MCF 10A (cell line): ENCODE measurements at regions not wholly inside any gene's neighbourhood (a gene's known extent, or its start where the extent isn't known, plus 50 kb on each side); places are given as distances from the start of the nearest gene placed in this dataset.

Experiments
- BruUV-seq: library from RNA; stranded (reverse); fragments of 400-500 nt; replicated peaks from 2 replicates; lab custom pipeline; 2021; lab: Mats Ljungman, UMichigan
- CTCF ChIA-PET: fragments of 300-600 bp; sonication (Branson Sonifier 250); formaldehyde crosslinking; extraction: SDS; loops from one replicate; lab custom pipeline; 2021; ENCODE audit warnings: antibody characterized with exemption, inconsistent platforms; lab: Yijun Ruan, JAX
- POLR2A ChIA-PET: fragments of 300-600, 350-650 bp; sonication (Branson Sonifier 250); formaldehyde crosslinking; extraction: SDS; loops from one replicate; lab custom pipeline; 2020; ENCODE audit warnings: antibody characterized with exemption, inconsistent platforms; lab: Yijun Ruan, JAX
- DNase-seq: peaks from one replicate; pipeline ENCODE4 v3.0.0-alpha.2; 2018; ENCODE audit not compliant: unreplicated experiment
- H3K27ac Mint-ChIP-seq: one replicate; pipeline ENCODE4 v1.8.0; 2022; ENCODE audit warnings: mild to moderate bottlenecking, low read depth, mixed read lengths; ENCODE audit not compliant: unreplicated experiment
- H3K27me3 Mint-ChIP-seq: one replicate; pipeline ENCODE4 v1.8.0; 2022; ENCODE audit warnings: mixed read lengths; ENCODE audit not compliant: insufficient read depth, unreplicated experiment
- H3K36me3 Mint-ChIP-seq: one replicate; pipeline ENCODE4 v1.8.0; 2022; ENCODE audit warnings: mild to moderate bottlenecking, moderate library complexity, mixed read lengths; ENCODE audit not compliant: insufficient read depth, unreplicated experiment
- H3K4me1 Mint-ChIP-seq: one replicate; pipeline ENCODE4 v1.8.0; 2022; ENCODE audit warnings: mixed read lengths; ENCODE audit not compliant: insufficient read depth, unreplicated experiment
- H3K4me3 Mint-ChIP-seq: one replicate; pipeline ENCODE4 v1.8.0; 2022; ENCODE audit warnings: mild to moderate bottlenecking, moderate library complexity, mixed read lengths; ENCODE audit not compliant: unreplicated experiment
- H3K9me3 Mint-ChIP-seq: one replicate; pipeline ENCODE4 v1.8.0; 2022; ENCODE audit warnings: mixed read lengths; ENCODE audit not compliant: unreplicated experiment
- intact Hi-C: fragments of 100-400 bp; cut with micrococcal nuclease; formaldehyde crosslinking; loops from 2 replicates; pipeline ENCODE4 v1.14.1; 2022
- TF ChIP-seq, protein P1 (sequence below): fragments of 200-600 bp; IDR thresholded peaks from one replicate; pipeline ENCODE4 v1.8.0; 2022; ENCODE audit warnings: antibody characterized with exemption, mild to moderate bottlenecking; ENCODE audit not compliant: unreplicated experiment

GRCh38 chr14:55814873-55815272 is 234.9 kb downstream of the KTN1 start:
- no peaks in the 10 kb centered on the region for H3K36me3 Mint-ChIP-seq
- H3K4me3 Mint-ChIP-seq, result no peak overlapping the region
- peaks cover 7% of the 10 kb centered on the region for H3K9me3 Mint-ChIP-seq
- H3K4me1 Mint-ChIP-seq, result peaks cover 12% of the 10 kb centered on the region
- TF ChIP-seq, protein P1, sequence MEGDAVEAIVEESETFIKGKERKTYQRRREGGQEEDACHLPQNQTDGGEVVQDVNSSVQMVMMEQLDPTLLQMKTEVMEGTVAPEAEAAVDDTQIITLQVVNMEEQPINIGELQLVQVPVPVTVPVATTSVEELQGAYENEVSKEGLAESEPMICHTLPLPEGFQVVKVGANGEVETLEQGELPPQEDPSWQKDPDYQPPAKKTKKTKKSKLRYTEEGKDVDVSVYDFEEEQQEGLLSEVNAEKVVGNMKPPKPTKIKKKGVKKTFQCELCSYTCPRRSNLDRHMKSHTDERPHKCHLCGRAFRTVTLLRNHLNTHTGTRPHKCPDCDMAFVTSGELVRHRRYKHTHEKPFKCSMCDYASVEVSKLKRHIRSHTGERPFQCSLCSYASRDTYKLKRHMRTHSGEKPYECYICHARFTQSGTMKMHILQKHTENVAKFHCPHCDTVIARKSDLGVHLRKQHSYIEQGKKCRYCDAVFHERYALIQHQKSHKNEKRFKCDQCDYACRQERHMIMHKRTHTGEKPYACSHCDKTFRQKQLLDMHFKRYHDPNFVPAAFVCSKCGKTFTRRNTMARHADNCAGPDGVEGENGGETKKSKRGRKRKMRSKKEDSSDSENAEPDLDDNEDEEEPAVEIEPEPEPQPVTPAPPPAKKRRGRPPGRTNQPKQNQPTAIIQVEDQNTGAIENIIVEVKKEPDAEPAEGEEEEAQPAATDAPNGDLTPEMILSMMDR, result no peak
- H3K27ac Mint-ChIP-seq, result peak overlapping the region; percentile 64
- no peaks in the 10 kb centered on the region for H3K27me3 Mint-ChIP-seq
- intact Hi-C loops, result no loop called here
- ChIA-PET POLR2A (no interaction called here), CTCF (interaction anchor here (0.6 to 0.9 kb wide), 2 partner anchors 11 to 240 kb away, joined by 3 read pairs; no protein-coding TSS in a partner anchor)
- no peak for DNase-seq
- BruUV-seq, result no TSS peak

DNA sequence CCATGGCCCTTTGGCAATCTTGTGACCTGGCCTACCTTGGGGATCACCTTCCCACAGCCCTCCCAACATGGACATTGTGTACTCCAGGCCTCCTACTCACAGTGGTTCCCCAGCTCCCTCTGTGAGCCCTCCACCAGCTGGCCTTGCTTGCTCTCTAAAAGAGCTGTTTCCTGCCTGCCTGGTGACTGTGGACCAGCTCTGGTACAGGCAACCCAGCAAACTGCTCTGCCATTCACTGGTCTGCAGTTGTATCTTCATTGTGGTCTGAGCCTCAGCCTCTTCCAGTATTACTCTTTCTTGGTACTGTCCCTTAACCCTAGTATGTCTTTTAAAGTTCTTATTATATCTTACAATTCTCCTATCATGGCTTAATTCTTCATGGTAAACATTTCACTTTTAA is 236.2 kb downstream of the KTN1 start:
- no peak for DNase-seq
- TF ChIP-seq, protein P1, result no peak
- Mint-ChIP-seq H3K27ac (no peak overlapping the region), H3K4me3 (no peak overlapping the region), H3K27me3 (no peaks in the 10 kb centered on the region), H3K36me3 (no peaks in the 10 kb centered on the region), H3K9me3 (peaks cover 1% of the 10 kb centered on the region), H3K4me1 (peaks cover 12% of the 10 kb centered on the region)
- POLR2A ChIA-PET, result interaction anchor here (0.9 kb wide), 1 partner anchor 9 kb away, joined by 3 read pairs; no protein-coding TSS in a partner anchor
- BruUV-seq, result no TSS peak
- CTCF ChIA-PET, result no interaction called here
- intact Hi-C loops, result no loop called here

DNA sequence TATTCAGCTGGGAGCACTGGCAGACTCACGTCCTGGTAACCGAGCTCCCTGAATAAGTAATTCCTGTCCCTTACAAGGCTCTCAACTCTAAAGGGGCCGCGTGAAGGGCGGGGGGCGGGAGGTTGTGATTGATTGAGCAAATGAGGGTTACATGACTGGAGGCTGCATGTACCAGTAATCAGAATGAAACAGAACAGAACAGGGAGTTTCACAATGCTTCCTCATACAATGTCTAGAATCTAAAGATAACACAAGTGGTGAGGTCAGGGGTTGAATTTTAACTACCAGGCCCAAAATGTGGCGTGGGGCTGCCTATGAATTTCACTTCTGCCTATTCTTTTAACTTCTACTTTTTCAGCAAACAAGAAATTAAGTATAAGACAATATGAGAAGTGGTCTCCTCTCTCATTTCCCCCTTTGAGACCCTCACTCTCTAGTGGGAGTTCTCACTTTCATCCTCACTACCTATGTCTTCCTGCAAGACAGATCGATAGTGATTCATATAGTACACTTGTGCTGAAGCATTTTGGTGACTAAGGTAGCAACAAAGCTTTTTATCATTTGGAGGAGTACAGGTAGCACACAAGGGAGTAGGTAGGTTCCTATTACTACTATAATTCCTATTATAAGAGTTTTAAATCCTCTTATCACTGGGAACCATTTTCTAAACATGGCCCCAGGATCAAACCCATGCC is 239.8 kb downstream of the KTN1 start:
- Mint-ChIP-seq H3K36me3 (no peaks in the 10 kb centered on the region), H3K27me3 (peaks cover 11% of the 10 kb centered on the region), H3K27ac (no peak overlapping the region), H3K4me3 (no peak overlapping the region), H3K4me1 (peaks cover under 1% of the 10 kb centered on the region), H3K9me3 (no peaks in the 10 kb centered on the region)
- intact Hi-C loops, result no loop called here
- DNase-seq, result no peak
- CTCF ChIA-PET, result interaction anchor here (0.7 kb wide), 1 partner anchor 365 kb away, joined by 3 read pairs; no protein-coding TSS in a partner anchor
- POLR2A ChIA-PET, result no interaction called here
- TF ChIP-seq, protein P1, result no peak
- BruUV-seq, result no TSS peak

DNA sequence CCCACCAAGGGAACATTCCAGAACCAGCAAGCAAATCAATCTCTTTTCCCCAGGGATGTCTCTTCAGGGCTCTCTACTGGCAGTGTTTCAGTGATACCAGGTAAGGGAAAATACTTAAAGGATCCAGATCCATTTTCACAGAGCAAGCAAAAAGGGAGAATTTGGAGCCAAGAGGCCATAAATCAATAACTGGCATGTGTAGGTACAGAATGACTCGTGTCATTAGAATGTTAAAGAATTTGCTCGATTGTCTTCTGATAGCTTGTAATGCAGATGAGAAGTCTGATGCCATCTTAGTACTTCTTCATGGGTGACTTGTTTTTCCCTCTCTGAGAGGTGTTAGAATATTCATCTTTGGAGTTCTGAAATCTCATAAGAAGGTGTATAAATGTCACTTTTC is 242.9 kb downstream of the KTN1 start:
- no peak overlapping the region for H3K27ac Mint-ChIP-seq
- BruUV-seq, result no TSS peak
- H3K9me3 Mint-ChIP-seq, result no peaks in the 10 kb centered on the region
- DNase-seq, result no peak
- no peak overlapping the region for H3K4me3 Mint-ChIP-seq
- TF ChIP-seq, protein P1, result no peak
- intact Hi-C loops, result no loop called here
- H3K4me1 Mint-ChIP-seq, result peaks cover 4% of the 10 kb centered on the region
- H3K36me3 Mint-ChIP-seq, result no peaks in the 10 kb centered on the region
- H3K27me3 Mint-ChIP-seq, result peaks cover 11% of the 10 kb centered on the region
- ChIA-PET POLR2A (no interaction called here), CTCF (no interaction called here)
